PFSK-1 (cell line): ENCODE measurements at regions not wholly inside any gene's neighbourhood (a gene's known extent, or its start where the extent isn't known, plus 50 kb on each side); places are given as distances from the start of the nearest gene placed in this dataset.

ENCODE experiments used
- FOXP2 ChIP-seq: optimal IDR thresholded peaks from 2 replicates; pipeline ENCODE3; 2011; ENCODE audit warnings: borderline replicate concordance, control low read depth, inconsistent platforms; ENCODE audit not compliant: insufficient read depth; ENCODE audit errors: extremely low read length, extremely low read depth
- REST ChIP-seq, 2 experiments: IDR thresholded peaks; 2 replicates each; pipeline versions ENCODE4 v1.6.1 to v1.8.0; 2011 to 2012; ENCODE audit warnings: low read depth in 2 of 2, low read length in 2 of 2, control low read depth in 1 of 2, inconsistent platforms in 1 of 2, mild to moderate bottlenecking in 1 of 2, moderate library complexity in 1 of 2; ENCODE audit not compliant: insufficient read depth in 1 of 2
- TAF1 ChIP-seq: IDR thresholded peaks from 2 replicates; pipeline ENCODE4 v1.6.1; 2012; ENCODE audit warnings: low read length, control low read depth, borderline replicate concordance; ENCODE audit not compliant: insufficient read depth

GRCh38 chr22:34886391-34886790 lies 179.6 kb upstream of the ISX start:
- TF ChIP-seq TAF1: no peak
- no peak for TF ChIP-seq REST (IDR thresholded peaks at IDR 0.05; ENCODE audit: insufficient read depth in 1 of 2, low read depth in 2 of 2, low read length in 2 of 2)
- TF ChIP-seq FOXP2: no peak
